HG03520 (cell line): ENCODE measurements at regions not wholly inside any gene's neighbourhood (a gene's known extent, or its start where the extent isn't known, plus 50 kb on each side); places are given as distances from the start of the nearest gene placed in this dataset.

ENCODE experiments used
- ATAC-seq: cut with Tn5 transposase; IDR thresholded peaks from one replicate; pipeline ENCODE4 v1.9.1; 2021; ENCODE audit warnings: mild to moderate bottlenecking, moderate library complexity; ENCODE audit not compliant: unreplicated experiment

DNA sequence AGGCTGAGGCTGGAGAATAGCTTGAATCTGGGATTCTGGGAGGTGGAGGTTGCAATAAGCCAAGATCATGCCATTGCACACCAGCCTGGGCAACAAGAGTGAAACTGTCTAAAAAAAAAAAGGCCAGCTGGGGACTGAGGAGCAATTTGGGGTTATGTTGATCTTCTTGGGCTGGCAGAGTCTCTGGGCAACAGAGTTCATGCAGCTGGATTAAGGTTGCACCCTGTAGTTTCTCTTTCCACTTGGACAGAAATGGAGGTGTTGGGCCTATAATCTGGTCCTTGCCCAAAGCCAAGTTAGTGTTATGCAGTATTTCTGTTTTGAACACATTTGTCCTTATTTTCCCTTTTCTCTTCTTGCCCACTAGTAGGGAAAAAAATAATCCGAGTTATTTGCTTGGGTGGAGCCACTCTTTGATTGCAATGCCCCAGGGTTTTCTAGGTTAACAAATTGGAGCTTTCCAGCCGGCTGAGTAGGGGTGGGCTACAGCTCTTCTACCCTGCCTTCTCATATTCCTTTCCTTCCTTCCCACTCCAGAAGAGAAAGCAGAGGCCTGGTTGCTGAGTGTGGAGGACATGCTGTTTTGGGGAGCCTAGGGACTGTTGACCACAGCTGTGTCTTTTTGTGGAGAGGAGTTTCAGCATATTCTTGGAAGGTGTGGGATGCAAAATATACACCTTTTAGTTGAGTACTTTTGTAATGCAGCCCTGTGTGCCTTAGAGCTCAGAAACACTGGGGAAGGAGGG lies 213.9 kb downstream of the SOX4 start:
- no peak for ATAC-seq

GRCh38 chr6:21808045-21808470 lies 214.5 kb downstream of the SOX4 start:
- no peak for ATAC-seq

DNA sequence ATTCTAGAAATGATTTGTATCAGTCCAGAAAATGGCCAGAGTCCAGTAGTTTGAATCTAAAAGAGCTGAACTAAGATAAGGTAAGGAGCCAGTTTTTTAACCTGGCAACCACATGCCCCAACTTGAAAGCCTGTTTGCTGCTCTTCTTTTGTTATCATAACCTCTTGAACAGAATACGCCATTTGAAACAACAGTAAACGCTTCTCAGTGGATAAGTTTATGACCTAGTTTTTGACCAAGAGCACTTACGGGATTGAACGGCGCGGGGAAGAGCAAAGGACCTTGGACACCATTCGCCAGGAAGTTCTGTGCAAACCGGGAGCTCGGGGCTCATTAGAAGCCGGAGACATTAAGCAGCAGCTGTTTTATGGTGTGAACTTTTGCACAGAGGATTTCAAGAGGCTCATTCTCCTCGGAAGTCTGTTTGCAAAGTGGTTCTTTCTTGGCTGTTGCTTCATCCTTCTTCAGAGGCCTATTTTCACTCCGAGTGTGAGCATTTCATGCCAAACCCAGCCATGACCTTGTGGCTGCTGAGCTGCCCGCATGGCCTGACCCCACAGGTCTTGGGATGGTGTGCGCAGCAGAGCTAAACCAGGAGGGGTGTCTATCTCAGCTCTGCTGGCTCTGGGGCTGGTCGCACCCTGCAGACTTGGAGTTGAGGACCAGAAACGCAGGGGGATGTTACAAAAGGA lies 215.1 kb downstream of the SOX4 start:
- ATAC-seq = no peak

DNA sequence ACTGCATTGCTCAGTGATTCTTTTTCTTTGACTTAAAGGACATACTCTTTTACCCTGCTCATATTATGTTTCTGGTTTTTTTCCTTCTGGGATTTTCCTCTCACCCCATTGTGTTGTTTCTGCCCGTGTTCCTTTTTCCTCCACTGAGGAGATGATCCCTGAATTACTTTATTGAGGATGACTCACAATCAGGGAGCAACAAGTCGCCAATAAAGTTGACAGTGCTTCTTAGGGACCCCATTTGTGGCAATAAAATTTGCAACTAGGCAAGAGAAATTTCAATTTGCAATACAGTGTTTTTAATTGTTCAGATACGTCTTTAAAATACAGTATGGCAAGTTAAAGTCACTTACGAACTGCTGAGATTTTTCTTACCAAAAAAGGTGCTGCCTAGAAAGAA lies 217.9 kb downstream of the SOX4 start:
- no peak for ATAC-seq

GRCh38 chr6:21816231-21816630 lies 222.7 kb downstream of the SOX4 start:
- no peak for ATAC-seq

- no peak for ATAC-seq
Measured at GRCh38 chr6:21820442-21820841, 226.9 kb downstream of the SOX4 start.

DNA sequence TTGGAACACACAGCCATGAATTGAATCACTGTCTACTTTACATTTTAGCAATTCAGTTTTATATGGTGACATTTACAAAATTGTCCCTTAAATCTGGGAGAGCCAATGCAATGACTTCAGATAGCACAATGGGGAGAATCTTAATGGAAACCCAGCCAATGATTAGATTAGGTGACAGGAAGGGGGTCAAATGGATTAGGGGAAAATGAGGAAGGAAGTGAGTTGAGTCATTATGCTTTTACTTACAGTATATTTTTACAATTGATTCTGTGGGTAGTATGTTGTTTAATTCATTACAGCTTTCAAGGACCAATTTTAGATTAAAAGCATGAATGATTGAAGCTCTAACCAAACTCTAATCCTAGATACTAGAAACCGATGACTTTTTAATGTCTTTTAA lies 229.8 kb downstream of the SOX4 start:
- no peak for ATAC-seq

- no peak for ATAC-seq
Measured at GRCh38 chr6:21824431-21825177, 231.1 kb downstream of the SOX4 start.

DNA sequence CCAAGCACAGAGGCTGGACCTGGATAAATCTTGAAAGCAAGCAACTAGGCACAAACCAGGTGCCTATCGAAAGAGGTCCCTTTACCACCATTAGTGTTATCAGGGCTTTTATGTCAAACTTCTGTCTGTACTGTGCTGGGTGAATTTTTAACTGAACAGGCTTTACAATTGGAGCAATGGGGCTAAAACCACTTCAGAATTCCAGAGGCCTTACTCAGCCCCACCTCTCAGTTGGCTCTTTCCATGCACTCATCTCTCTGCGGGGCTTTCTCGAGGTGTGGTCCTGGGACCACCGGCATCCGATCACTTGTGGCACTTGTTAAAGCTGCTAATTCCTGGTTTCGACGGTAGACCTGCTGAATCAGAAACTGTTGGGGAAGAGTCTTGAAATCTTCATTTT lies 232.5 kb downstream of the SOX4 start:
- ATAC-seq = no peak

DNA sequence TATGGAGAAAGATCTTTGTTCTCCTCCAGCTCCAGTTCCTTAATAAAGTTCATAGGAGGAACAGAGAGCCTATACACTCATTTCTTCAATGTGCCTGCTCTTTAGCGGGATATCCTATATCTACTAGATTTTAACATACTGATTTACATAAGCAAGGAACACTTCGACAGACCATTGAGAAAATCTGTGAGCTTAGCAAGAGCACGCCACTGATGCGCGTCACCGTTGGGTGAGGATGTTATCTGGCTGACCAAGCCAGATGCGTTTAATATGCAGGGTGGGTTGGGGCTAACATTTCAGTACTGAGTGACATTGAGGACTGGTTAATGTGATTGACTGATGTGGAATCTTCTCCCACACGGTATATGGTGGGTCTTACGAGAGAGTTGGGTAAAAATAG lies 233.4 kb downstream of the SOX4 start:
- no peak for ATAC-seq

DNA sequence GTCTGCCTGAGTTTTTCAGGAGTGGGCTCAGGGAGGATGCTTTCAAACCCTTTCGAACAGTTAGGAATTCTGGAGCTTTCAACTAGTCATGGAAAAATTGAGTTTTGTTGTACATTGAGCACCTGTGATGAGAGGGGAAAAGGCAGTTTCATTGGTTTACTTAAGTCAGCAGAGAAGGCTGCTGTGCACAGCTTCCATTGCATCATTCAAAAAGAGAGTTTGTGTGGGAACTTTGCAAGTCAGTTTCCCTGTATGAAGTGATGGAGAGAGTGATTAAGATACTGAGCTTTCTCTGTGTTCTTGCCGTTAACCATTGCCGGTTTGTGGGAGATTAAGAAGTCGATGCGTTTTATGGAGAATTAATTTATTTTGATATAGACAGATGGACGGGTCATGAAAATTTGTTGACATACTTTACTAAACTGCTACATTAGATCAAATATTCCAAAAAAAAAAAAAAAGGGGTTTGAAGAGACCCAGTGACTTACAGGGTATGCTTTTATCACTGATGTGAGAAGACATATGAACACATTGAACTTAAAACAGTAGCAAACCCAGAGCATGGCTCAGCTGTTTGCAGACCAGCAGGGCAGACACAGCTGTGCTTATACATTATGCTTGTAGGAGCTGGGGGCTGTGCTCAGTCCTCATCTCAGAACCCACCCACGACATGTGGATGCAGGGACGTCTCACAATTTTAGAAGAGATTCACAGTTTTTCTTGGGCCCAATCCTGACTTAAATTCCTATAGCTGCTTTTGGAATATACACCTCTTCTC lies 234.1 kb downstream of the SOX4 start:
- no peak for ATAC-seq

DNA sequence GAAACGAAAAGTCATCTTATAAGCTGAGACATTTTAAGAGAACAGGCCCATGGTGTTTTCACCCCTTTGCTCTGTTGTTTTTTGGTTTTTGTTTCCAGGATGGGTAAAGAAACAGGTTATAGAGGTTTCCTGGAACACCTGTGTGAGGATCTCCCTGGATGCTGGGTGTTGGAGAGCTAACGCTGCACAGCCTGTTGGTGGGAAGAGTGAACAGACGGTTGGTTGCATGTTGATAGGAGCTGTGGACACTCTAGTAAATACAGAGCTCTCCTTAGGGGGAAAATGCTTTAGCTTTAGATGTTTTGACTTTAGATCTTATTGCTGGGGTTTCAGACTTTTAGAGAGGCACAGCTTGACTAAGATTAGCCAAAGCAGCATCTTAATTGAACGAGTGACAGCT lies 235.2 kb downstream of the SOX4 start:
- ATAC-seq = no peak

DNA sequence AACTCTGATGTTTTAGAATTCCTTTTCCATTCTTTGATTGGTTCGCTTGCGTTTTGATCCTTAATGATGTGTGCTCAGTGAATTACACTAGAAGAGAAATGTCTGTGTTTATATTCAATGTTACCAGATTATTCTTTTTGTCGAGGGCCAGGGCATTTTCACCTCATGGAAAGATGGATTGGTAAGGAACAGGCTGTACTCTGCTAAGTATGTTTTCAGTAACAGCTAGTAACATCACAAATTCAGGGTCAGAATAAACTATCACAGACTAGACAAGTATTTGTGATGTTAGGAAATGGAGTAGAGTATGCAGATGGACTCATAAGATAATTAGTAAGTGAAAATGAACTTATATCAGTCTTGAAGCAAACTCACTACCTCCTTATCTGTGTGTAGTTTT lies 235.6 kb downstream of the SOX4 start:
- ATAC-seq = no peak

- ATAC-seq = no peak
Measured at GRCh38 chr6:21831521-21832291, 238.2 kb downstream of the SOX4 start.

DNA sequence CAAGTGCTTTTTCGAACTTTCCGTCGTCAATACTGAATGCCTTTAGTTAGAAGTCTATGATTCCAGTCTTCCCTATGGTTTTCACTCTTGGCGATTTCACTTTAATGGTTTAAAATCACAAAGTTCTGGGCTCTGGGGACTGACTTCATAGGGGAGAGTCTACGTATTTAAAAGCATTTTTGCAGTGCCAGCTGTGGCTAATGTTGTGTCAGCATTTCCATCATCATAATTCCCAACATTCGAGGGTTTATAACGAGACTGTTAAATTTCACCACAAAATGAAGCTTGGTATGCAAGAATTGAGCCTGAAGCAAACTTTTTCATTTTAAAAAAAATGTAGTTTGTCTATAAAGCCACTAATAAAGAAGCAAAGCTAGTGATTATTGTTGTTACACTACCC lies 242.7 kb downstream of the SOX4 start:
- no peak for ATAC-seq

DNA sequence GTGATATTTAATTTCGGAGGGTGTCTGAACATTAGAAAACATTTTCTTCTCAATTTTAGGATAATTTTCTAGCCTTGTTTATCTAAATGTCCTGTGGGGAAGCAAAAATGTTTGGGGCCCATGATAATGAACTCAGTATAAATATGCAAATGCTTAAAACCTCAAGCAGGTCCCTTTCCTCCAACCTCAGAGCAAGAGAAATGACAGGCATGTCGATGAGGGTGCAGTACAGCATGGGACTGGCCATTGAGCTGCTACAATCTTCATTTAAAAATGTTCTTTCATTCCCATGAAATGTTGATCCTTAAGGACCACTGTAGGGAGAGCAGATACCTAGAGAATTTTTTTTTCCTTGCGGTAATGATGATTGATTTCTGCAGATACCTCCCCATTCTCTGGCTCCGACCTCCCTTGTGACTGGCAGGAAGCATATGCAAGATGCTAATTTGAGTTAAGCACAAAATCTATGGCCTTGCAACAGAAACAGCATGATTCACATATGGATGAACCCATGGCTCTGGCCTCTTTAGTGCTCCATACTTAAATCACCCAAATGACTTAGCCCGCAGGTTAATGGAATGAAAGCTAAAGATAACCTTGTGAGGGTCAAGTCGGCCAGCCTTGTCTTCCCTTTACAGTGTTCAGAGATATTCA lies 243.3 kb downstream of the SOX4 start:
- no peak for ATAC-seq

GRCh38 chr6:21840428-21840827 lies 246.9 kb downstream of the SOX4 start:
- no peak for ATAC-seq

GRCh38 chr6:21842875-21843645 lies 249.5 kb downstream of the SOX4 start:
- no peak for ATAC-seq
